ENCODE measurements at regions not wholly inside any gene's neighbourhood (a gene's known extent, or its start where the extent isn't known, plus 50 kb on each side); places are given as distances from the start of the nearest gene placed in this dataset.
"Not testable (repeated sequence)": the region's sequence is repeated elsewhere in the genome, so short reads cannot be mapped to it uniquely, and the experiment has no call there.

DNA sequence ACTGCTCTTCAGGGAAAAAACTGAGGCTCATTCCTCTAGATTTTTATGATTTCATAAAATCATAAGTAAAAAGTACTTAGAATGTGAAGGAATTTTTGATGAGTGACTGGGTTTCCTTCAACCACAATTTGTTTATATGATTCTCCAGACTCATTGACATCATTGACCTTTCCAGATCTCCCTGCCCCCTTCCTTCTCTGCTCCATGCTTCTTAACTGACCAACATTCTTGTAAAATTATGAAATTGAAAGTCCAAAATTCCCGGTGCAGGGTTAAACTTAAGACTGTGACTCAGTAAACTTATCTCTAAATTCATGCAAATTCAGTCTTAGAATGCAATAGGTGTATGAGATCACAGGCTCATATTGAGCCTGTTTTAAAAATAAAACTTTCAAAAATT lies 648.9 kb downstream of the TDRD15 start:
- ATAC-seq = no peak
- intact Hi-C loops (cut with DNase I) = no loop called here

DNA sequence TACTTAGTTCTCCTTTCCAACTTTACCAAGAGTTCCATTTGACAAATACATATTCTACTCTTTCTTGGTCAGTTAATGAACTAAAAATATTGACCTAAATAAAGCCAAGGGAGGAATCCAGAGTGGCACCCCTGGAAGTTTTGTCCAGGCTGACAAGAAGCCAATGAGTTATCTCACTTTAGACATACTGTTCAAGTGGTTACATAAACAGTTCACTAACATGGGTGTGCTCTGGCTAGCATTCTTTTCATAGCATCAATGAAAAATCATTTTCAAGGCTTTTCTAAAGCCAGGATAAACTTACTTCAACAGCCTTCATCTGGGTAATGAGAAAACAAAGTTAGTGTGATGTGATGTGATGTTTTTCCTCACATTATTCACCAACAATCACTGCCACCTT lies 649.4 kb downstream of the TDRD15 start:
- intact Hi-C loops (cut with DNase I) = no loop called here
- ATAC-seq (no peak), DNase-seq (ENCODE audit: low spot score) (no peak)

More for the DNA sequence above, 648.9 kb downstream of the TDRD15 start:
- DNase-seq (ENCODE audit: low spot score) = no peak

DNA sequence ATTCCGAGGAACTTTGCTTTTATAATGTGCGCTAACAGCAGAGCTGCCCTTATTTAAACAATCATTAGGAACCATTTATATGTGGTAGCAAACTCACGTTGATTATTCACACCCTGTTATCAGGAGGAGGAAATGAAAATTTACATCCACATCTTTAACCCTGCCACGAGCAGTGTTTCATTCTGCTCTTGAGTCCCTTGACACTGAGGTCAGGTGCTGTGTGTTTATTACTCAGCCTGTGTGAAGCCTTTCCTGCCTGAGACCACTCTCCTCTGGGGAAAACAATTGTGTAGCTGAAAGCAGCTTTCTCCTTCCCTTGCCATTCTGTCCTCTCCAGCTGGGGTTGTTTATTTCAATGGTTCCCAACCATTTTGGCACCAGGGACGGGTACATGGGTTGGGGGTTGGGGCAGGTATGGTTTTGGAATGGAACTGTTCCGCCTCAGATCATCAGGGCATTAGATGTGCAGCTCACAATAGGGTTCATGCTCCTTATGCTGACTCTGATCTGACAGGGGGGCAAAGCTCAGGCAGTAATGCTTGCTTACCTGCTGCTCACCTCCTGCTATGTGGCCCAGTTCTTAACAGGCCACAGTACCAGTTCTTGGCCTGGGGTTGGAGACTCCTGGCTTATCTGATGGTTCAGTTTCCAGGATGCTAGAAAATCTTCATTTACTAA lies 651.1 kb downstream of the TDRD15 start:
- ATAC-seq (peak; percentile 26), DNase-seq (ENCODE audit: low spot score) (no peak)
- intact Hi-C loops (cut with DNase I) = no loop called here

DNA sequence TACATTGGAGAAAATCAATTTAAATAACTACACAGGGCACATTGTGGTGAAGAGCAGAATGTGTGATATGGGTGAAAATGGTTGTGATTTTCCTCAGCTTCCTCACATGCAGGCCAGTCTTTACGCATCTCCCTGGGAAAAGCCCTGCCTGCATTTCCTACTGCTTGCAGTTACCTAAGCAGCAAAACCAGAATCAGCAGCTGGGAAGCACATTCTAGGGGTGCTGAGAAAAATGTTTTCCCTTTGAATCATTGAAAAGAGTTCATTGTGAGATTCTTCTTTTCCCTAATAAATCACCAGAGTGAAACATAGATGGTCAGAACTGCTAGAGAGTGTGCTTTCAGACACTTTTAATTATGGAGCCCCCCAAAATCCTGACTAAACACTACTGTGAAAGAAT lies 656.0 kb downstream of the TDRD15 start:
- DNase-seq (ENCODE audit: low spot score) (no peak), ATAC-seq (no peak)
- intact Hi-C loops (cut with DNase I) = no loop called here

DNA sequence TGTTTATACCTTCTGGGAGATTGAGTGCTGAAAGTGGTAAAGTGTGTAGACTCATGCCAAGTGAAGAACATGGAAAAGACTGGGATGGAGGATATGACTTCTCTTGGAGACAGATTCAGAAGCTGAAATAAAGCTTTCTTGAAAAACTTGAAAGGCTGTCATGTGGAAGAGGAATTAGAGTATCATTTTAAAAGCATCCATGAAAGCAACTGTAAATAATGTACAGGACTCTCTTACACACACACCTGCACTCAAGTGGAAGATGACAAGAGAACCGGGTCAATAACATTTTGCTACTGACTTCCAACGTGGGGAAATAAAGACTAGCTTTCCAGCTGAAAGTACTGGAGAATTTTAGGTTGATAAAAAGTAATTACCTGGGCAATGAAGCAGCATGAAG lies 658.2 kb downstream of the TDRD15 start:
- intact Hi-C loops (cut with DNase I) = no loop called here
- ATAC-seq (no peak), DNase-seq (ENCODE audit: low spot score) (no peak)

DNA sequence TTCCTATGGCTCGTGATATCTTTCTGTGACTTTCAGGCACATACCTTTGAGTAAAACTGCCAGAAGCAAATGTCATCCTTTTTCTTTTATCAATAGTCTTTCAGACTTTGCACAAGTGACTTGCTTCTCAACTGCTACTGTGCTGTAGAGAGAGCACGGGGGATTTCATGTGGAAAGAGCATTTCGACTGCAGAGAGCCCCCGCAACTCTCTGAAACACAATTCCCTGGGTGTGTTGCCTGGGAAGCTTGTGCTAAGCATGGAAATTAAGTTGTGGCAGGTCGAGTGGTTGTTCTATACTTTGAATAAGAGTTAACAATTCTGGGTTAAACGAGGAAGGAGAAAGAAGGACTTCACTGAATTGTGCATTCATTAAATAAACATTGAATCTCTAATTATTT lies 659.1 kb downstream of the TDRD15 start:
- no peak for DNase-seq (ENCODE audit: low spot score)
- intact Hi-C loops (cut with DNase I) = no loop called here
- ATAC-seq = no peak

DNA sequence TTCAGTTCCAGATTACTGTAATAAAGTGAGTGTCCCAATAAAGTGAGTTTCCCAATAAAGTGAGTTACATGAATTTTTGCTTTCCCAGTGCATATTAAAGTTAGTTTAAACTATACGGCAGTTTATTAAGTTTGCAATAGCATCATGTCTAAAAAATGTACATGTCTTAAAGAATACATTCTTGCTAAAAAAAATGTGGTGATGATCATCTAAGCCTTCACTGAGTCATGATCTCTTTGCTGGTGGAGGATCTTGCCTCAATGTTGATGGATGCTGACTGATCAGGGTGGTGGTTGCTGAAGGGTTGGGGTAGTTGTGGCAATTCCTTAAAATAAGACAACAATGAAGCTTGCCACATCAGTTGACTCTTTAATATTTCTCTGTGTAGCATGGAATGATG lies 664.2 kb downstream of the TDRD15 start:
- ATAC-seq (no peak), DNase-seq (ENCODE audit: low spot score) (no peak)
- intact Hi-C loops (cut with DNase I) = no loop called here

DNA sequence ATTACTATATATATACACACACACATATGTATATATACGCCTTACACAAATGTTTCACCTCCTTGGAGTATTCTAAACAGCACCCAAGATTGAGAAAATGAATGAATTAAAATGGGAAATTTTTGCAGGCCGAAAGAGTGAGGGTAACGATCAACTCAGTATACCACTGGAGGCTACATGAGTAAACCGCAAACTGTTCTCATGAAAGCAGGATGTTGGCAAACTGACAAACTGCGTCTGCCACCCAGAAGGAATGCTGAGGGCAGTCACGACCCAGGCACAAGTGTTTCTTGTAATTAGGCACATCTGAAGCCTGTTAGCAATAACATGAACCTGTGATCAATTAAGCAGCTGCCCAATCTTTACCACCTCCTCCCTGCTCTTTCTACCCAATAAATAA lies 666.5 kb downstream of the TDRD15 start:
- ATAC-seq; intact Hi-C loops (cut with DNase I); DNase-seq (ENCODE audit: low spot score): not testable (repeated sequence)

DNA sequence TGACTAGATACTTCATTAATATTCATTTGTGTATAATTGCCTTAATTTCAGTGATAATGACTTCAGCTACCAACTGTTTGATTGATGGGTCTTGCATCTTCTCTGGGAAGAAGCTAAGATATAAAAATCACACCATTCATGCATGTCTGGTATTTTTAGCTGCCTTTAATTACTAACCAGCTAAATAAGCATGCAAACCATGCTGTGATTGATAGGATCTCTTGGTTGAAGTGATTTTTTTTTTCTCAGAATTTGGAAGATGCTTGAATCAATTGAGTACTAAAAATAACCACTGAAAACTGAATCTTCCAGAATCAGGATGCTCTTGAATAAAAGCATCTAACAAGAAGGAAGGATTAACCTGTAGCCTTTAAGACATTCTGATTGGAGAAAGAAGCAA lies 668.8 kb downstream of the TDRD15 start:
- intact Hi-C loops (cut with DNase I) = no loop called here
- ATAC-seq = no peak

DNA sequence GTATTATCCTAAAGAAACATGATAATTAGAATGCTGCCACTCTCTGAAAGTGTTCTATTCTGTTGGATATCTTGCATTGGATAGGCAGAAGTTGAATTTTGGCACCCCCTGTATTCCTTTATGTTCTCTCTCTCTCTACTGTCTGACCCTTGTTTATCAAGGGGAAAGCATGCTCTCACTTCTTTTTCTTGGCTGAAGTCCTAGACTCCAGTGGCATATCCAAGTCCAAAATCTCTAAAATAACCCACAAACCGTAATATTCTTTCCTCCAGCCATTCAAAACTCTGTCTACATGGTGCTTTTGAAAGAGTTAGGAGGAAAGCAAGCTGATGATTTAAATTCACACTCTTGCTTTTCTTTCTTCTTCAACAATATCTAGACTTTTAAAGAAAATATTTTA lies 669.7 kb downstream of the TDRD15 start:
- intact Hi-C loops (cut with DNase I) = no loop called here
- DNase-seq (ENCODE audit: low spot score) (no peak), ATAC-seq (peak; percentile 51)

More for the DNA sequence above, 668.8 kb downstream of the TDRD15 start:
- DNase-seq (ENCODE audit: low spot score) = no peak

DNA sequence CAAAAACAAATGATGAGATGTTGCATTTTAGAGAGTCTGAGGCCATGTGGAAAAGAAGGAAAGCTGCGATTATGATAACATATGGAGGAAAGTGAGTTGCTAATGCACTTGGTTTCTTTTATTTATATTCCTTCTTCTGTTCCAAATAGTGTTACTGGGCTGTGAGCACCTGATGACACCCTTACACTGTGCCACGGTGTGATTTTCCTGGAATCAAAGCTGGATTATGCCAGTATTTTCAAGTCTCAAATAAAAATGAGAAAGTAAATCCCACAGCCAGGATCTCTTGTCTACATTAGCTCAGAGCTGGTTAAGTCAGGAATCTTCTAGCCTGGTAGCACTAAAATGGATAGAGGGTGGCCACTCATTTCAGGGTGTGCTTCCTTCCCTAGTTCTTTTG lies 670.8 kb downstream of the TDRD15 start:
- DNase-seq (ENCODE audit: low spot score) (no peak), ATAC-seq (no peak)
- intact Hi-C loops (cut with DNase I) = no loop called here

DNA sequence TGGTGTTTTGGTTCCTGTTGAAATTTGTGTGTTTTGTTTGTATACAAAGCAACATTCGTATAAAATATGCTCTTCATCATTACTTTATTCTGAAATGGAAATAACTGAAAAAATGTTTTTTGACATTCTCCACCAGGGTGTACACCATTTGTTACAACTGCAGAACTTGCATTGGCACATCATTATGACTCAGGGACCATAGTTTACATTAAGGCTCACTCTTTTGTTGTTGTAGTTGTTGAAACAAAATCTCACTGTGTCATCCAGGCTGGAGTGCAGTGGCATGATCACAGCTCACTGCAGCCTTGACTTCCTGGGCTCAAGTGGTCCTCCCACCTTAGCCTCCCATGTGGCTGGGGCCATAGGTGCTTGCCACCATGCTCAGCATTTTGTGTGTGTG lies 676.6 kb downstream of the TDRD15 start:
- no peak for DNase-seq (ENCODE audit: low spot score)
- intact Hi-C loops (cut with DNase I) = no loop called here
- no peak for ATAC-seq

DNA sequence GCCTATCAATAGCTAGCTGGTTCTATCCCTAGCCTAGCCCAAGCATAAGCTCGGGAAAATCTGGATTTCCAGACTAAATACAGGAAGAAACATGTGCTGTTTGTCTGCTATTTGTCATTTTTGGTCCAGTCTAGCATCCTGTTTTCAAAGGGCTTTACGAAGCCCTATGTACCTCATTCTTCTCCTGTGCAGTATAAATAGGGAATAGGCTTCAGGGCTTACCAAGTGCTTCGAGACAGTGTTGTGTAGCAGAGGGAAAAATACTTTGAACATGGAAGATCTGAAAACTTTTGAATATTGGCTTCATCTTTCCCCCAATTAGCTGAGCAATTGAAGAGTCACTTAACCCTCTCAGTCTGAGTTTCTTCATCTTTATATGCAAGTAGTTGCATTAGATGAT lies 679.8 kb downstream of the TDRD15 start:
- intact Hi-C loops (cut with DNase I) = no loop called here
- ATAC-seq = no peak
- DNase-seq (ENCODE audit: low spot score) = no peak

DNA sequence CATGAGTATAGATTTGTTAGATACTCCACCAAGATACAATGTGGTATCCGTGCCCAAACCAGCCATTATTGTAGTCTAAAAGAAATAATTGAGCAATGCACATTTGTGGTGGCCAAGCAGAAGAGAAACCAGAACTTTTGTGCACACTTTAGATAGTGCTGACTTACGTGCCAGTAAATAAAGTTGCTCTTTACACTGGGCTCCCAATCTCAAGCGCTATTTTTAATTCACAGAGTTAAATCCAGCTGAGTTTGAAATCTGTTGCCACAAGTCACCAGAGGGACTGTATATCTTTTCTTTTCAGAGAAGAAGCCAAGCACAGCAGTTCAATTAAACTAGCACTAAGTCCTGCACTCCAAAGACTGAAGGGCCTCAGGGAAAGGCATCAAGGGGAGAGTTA lies 680.4 kb downstream of the TDRD15 start:
- no peak for DNase-seq (ENCODE audit: low spot score)
- intact Hi-C loops (cut with DNase I) = no loop called here
- no peak for ATAC-seq

DNA sequence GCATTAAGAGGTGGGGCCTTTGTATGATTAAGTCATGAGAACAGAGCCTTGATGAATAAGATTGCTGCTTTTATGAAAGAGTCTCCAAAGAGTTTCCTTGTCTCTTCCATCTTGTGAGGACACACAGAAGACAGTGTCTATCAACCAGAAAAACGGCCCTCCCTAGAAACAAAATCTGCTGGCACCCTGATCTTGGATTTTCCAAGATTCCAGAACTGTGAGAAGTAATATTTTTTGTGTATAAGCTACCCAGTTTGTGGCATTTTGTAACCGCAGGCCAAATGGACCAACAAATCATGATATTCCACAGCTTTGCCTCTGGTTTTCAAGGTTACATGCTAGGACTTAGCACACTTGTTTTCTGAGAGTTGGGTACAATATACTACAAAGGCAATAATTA lies 687.8 kb downstream of the TDRD15 start:
- intact Hi-C loops (cut with DNase I) = no loop called here

DNA sequence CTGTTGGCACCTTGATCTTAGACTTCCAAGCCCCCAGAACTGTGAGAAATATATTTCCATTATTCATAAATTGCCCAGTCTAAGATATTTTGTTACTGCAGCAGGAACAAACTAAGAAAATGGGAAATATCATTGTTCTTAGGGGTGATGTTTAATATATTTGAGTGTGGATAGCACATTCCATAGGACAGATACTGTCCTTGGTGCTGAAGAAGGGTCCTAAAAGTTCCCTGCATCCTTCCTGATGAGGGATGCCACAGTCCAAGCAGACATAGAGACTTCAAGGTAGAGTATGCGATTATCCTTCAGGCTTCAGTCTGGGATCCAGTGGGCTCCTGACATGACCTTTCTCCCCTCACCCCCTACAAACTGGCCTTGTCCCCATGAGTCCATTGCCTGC lies 689.0 kb downstream of the TDRD15 start:
- ATAC-seq (no peak), DNase-seq (ENCODE audit: low spot score) (no peak)
- intact Hi-C loops (cut with DNase I) = no loop called here

More for the DNA sequence above, 687.8 kb downstream of the TDRD15 start:
- no peak for ATAC-seq
- no peak for DNase-seq (ENCODE audit: low spot score)

DNA sequence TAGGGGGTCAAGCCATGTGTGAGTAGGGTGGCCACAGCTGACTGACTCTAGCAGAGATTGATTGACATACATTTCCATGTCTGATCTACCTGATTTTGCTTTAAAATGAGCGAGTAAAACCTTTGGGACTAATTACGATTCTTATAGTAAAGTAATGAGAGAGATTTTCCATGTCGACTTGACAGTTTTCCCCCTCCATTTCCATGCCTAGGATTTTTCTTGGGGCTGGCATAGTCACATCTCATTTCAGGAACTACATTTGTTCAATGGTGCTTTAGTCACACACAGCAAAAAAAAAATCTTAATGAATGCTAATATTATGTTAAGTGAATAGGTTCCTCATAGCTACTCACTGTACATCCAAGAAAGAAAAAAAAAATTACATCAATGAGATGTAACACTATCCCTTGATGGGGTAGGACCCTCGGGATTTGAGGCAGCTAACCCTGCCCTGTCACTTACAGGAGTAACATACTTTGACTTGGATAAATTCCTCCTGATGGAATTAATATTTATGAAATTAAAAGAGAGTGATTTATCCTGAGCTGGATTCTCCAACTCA lies 690.9 kb downstream of the TDRD15 start:
- intact Hi-C loops (cut with DNase I) = no loop called here
- DNase-seq (ENCODE audit: low spot score) (no peak), ATAC-seq (no peak)

DNA sequence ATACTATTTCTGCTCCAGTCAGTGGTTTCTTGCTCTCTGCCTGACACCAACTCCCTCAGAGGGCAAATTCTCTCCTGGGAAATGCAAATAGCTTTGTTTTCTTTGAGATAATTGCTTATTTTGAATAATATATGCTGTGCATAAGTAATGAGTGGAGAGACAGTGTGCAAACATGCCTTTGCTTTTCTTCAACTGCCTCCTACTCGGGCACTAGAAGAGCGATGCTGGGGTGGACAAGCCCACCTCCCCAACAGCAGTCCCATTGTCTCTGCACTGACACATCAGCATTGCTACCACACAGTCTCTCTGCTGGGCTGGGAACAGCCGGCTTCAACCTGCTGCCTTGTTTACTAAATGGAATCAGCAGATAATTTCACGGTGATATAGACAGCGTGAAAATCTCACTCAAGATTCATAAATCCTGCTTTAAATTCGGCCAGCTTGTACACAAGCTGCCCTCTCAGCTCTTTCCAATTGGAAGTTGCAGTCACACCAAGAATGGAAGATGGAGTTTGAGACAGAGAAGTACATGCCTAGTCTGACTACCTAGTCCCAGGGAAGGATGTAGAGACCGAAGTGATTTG lies 694.5 kb downstream of the TDRD15 start:
- intact Hi-C loops (cut with DNase I) = no loop called here
- ATAC-seq (peak; percentile 46), DNase-seq (ENCODE audit: low spot score) (no peak)

DNA sequence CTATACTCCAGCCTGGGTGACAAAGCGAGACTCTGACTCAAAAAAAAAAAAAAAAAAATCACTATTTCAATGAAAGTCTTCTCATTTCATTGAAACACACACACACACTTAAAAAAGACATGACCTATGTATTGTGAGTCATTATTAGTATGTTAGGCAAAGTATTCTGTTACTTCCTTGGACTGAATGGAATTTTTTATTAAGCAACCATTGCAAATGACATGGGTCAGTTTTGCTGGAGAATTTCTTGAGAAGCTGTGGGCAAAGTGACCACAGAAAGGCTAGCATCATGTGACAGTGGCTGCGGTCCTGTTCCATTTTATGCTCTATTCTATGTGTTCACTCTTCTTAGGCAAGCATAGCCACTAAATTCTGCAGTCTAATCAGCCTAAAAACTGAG lies 695.7 kb downstream of the TDRD15 start:
- intact Hi-C loops (cut with DNase I) = no loop called here
- no peak for DNase-seq (ENCODE audit: low spot score)
- ATAC-seq = no peak

DNA sequence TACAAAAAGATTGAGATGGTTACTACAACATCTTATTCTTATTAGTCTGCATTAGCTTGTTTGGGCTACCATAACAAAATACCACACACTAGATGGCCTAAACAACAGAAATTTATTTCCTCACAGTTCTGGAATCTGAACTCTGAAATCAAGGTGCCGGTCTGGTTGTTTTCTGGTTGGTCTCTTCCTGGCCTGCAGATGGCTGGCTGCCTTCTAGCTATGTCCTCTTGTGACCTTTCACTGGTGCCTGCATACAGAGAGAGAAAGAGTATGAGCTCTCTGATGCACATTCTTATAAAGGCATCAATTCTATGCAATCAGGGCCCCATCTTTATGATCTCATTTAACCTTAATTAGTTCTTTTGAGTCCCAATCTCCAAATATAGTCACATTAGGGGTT lies 696.5 kb downstream of the TDRD15 start:
- no peak for DNase-seq (ENCODE audit: low spot score)
- ATAC-seq = no peak
- intact Hi-C loops (cut with DNase I) = no loop called here

DNA sequence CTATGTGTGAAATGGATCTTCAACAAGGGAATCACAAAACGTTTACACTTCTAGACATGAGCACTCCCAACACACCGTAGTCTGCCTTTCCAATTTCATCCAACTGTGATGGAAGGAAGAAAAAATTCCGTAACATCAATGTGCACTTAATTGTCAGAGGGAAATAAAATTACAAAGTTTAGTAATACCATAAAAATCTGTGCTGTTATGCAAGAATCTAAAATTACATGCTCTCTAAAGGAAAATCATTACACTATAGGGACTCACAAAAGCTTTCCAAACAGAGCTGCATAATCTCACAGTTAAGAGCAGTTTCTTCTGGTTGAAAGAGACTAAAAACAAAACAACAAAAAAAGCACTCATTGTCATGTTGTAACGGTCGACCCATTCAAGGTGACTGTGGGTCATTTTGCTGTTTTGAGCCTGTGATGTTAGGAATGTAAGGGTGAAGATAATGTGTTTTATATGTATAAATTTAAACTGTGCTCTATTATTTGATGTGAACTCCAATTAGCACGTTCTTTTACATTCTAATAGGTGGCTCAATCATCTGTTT lies 698.0 kb downstream of the TDRD15 start:
- ATAC-seq (peak; percentile 86), DNase-seq (ENCODE audit: low spot score) (no peak)
- intact Hi-C loops (cut with DNase I) = no loop called here

All from sciatic nerve (tissue), 2 donors.